ENCODE measurements at regions not wholly inside any gene's neighbourhood (a gene's known extent, or its start where the extent isn't known, plus 50 kb on each side); places are given as distances from the start of the nearest gene placed in this dataset.

GRCh38 chr5:157915638-157916037 is 56.7 kb upstream of the CLINT1 start:
- Mint-ChIP-seq H3K36me3 (ENCODE audit: low read depth) (no peaks in the 10 kb centered on the region), H3K9me3 (no peaks in the 10 kb centered on the region), H3K4me3 (no peak overlapping the region), H3K27ac (no peak overlapping the region), H3K27me3 (no peaks in the 10 kb centered on the region), H3K4me1 (peaks cover 27% of the 10 kb centered on the region)
- ATAC-seq (no peak), DNase-seq (no peak)

GRCh38 chr5:157914151-157914788 is 55.3 kb upstream of the CLINT1 start:
- Mint-ChIP-seq H3K4me1 (peaks cover 17% of the 10 kb centered on the region), H3K4me3 (no peak overlapping the region), H3K36me3 (ENCODE audit: low read depth) (no peaks in the 10 kb centered on the region), H3K9me3 (no peaks in the 10 kb centered on the region), H3K27me3 (no peaks in the 10 kb centered on the region), H3K27ac (no peak overlapping the region)
- ATAC-seq (no peak), DNase-seq (no peak)

GRCh38 chr5:157913575-157913974 is 54.6 kb upstream of the CLINT1 start:
- Mint-ChIP-seq H3K36me3 (ENCODE audit: low read depth) (no peaks in the 10 kb centered on the region), H3K4me3 (no peak overlapping the region), H3K9me3 (no peaks in the 10 kb centered on the region), H3K27me3 (no peaks in the 10 kb centered on the region), H3K4me1 (peaks cover 10% of the 10 kb centered on the region), H3K27ac (no peak overlapping the region)
- no peak for ATAC-seq
- no peak for DNase-seq

GRCh38 chr5:157912621-157913325 is 53.8 kb upstream of the CLINT1 start:
- Mint-ChIP-seq H3K36me3 (ENCODE audit: low read depth) (no peaks in the 10 kb centered on the region), H3K4me3 (no peak overlapping the region), H3K9me3 (no peaks in the 10 kb centered on the region), H3K4me1 (peaks cover 2% of the 10 kb centered on the region), H3K27me3 (no peaks in the 10 kb centered on the region), H3K27ac (no peak overlapping the region)
- ATAC-seq (no peak), DNase-seq (no peak)

DNA sequence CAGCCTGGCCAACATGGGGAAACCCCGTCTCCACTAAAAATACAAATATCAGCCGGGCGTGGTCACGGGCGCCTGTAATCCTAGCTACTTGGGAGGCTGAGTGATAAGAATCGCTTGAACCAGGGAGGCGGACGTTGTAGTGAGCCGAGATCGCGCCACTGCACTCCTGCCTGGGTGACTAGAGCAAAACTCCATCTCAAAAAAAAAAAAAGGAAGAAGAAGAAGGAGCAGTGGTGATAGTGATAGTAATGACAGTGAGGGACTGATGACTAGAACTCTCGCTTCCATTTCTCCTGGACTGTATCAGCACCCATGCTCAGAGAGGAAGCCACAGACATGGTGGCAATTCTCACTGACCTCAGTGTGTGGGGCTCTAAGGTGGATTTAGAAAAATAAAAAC is 52.6 kb upstream of the CLINT1 start:
- H3K27me3 Mint-ChIP-seq, result no peaks in the 10 kb centered on the region
- H3K9me3 Mint-ChIP-seq, result no peaks in the 10 kb centered on the region
- no peak overlapping the region for H3K4me3 Mint-ChIP-seq
- DNase-seq (no peak), ATAC-seq (no peak)
- no peaks in the 10 kb centered on the region for H3K36me3 Mint-ChIP-seq (ENCODE audit: low read depth)
- no peaks in the 10 kb centered on the region for H3K4me1 Mint-ChIP-seq
- H3K27ac Mint-ChIP-seq, result no peak overlapping the region
